NCI-H2081 (cell line): ENCODE measurements at regions not wholly inside any gene's neighbourhood (a gene's known extent, or its start where the extent isn't known, plus 50 kb on each side); places are given as distances from the start of the nearest gene placed in this dataset.
"Not testable (repeated sequence)": the region's sequence is repeated elsewhere in the genome, so short reads cannot be mapped to it uniquely, and the experiment has no call there.

Experiments used
- DNase-seq, 2 experiments: peaks; one replicate each; lab custom pipeline; 2025; lab: John Stamatoyannopoulos, UW

DNA sequence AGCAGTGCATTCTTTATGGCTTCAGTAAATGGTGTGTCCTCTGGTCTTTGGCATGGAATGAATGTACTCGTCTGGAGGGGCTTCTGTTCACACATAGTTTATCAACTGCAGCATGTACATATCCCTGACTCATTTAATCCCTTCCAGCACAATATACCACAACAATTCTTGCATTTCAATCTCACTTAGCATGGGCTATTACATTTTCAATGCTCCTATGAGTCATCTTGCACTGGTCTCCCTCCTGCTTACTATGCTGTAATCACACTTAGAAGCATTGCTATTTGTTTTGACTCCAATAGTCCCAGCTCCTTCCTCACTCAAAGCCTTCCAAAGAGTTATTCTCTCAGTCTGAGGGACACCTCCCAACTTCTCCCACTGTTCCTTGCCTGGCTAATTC is 180.9 kb upstream of the NUDT10 start:
- DNase-seq: no peak

DNA sequence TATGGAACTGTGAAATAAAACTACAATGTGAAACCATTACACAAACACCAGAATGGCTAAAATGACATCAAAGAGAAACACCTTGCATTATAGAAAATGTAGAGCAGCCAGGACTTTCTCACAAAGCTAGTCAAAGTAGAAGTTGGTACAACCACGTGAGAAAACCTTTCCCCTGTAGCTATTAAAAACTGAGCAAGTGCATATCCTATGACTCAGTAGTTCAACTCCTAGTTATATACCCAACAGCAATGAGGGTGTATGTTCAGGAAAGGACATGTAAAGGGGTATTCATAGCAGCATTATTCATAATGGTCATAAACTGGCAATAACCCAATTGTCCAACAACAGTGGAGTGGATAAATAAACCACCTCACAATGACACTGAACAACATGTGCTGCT is 177.5 kb upstream of the NUDT10 start:
- no peak for DNase-seq

DNA sequence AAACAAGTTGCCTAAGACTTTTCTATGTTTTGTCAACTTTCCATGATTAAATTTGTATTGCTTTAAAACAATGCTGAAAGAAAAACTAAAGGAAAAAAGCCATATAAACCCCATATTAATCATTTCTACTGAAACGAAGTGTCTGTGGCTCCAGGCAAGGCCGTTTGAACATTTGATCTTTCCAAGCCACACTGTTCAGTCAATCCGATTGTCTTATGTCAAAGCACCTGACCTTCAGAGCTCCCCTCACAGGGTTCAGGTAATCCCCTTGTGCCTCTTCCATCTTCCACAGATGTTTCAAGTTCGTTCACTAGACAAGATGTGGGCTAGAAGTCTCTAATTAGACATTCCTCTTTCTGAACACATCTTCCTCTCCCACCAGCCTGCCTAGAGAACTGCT is 177.1 kb upstream of the NUDT10 start:
- DNase-seq: no peak

DNA sequence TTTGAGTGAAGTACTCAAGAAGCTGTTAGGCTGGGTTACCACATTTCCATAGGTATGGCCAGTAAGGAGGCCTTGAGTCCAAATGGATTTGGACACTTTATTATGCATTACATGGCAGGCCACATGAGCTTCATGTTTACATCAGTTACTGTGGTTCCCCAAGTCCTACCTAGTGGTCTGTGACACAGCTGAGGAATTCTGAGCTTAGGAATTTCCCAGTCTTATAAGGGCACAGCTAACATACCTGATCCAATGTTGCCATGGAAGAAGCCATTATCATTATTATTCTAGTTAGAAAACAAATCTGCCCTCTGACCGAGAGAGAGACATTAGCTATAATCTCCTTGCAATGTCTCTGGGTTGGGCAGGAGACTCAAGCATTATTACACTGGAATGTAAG is 174.4 kb upstream of the NUDT10 start:
- no peak for DNase-seq

DNA sequence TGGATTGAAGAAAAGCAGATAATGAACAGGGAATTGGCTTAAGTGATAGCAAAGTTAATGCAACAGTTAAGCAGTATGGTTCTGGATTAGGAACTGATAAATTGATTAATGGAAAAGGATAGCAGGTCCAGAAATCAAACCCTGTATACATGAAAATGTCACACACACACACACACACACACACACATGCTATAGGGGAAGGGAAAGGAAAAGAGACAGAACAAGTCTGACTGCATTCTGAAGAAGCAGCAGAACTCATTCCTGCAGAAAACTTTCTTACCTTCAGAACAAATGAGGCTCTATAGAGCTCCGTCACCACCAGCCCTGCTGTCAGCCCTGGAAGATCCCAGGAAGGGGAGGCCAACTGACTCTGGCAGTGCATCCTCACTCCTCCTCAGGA is 173.2 kb upstream of the NUDT10 start:
- not testable (repeated sequence) for DNase-seq

DNA sequence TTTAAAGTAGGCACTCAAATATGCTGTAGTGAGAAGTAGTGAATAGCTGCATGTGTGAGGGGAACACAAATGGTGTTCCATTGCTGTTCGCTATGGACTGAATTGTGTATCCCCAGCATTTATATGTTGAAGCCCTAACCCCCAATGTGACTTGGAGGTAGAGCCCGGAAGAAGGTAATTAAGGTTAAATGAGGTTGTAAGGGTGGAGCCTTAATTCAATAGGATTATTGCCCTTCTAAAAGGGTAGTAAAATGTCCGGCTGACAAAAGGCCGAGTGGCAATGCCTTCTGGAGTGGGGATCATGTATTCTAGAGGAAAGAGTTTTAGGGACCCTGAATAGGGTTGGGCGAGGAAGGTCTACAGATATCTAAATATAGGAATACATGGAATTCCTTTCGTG is 168.9 kb upstream of the NUDT10 start:
- no peak for DNase-seq

DNA sequence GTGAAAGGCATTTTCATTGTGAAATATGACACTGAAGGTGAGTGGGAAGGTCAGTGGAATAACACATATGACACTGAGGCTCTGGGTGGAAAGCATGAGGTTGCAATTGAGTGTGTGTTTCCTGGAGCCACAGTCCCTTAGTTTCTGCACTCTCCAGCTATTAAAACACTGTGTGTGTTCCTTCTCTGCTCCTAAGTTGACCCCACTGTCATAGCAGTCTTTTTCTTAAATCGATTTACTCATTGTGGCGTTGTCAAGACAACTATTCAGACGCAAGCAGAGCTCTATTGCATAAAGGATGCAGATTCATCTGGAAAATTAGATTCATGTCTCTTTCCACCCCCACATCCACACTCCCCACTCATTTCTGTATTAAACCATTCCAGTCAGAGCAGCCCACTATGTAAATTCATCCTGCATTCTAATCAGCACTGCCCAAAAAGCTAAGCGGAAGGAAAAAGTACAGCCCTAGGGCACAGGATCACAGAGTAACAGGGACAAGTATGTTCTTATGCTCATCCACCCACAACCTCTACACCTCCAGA is 154.2 kb upstream of the NUDT10 start:
- not testable (repeated sequence) for DNase-seq

DNA sequence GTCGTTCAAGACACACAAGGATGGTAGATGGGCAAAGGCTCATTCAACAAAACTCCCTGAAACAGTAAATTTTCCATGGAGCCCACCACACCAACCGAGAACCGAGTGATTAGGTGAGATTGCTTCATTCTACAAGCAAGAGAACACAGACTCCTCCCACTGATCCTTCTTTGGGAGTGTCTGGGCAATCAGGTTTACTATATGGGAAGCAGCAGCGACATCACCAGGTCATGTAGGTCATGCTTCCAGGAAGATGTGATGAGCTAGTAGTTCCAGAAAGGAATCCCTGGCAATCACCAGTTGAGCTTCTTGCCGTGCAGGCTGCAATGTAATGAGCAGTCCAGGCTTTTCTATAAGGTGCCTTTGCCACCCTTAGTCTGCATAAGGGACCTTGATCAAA is 152.8 kb upstream of the NUDT10 start:
- DNase-seq: not testable (repeated sequence)

DNA sequence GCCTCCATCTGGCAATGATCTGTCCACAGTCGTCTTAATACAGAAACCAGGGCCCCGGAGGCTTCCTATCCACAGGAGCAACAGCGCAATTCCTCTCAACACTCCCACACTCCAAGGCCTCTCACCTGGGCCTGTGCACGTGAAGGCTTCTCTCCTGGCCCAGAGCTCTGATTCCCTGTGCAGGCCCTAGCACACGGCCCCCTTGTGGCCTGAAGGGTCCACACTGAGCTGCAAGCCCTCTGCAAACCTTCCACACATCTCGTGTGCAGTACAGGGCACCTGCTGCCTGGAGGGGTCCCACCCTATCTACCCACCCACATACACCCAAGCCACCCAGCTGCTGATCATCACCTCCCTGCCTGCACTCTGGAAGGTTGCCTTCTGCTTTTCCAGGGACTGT is 150.1 kb upstream of the NUDT10 start:
- DNase-seq: no peak

DNA sequence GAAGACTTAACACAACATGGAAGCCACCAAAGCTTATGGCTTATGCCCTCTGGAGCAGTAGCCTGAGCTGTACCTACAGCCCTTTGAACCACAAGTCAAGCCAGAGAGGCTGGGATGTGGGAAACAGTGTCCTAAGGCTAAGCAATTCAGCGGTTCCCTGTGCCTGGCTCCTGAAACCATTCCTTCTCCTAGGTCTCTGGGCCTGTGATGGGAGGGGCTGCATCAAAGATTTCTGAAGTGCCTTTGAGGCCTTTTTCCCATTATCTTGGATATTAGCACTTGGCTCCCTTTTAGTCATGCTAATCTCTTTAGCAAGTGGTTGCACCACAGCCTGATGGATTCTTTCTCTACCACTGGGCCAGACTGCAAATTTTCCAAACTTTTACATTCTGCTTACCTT is 140.5 kb upstream of the NUDT10 start:
- DNase-seq: no peak

DNA sequence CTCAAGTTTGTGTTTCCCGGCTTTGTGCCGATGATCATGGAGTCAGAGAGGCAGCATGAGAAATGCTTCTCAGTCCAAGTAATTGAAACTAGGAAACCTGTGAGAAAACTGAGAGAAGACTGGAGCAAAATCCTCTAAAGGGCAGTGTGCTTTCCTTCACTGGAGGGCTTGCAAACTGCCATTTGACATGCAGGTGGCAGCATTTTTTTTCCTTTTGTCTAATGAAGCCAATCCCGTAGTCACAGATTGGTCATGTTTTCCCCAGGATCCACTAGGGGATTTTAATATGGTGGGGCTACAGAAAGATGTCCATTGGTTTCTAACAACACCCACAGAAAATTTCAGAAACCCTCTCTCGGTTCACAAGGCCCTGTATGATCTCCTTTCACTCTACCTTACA is 117.4 kb upstream of the NUDT10 start:
- no peak for DNase-seq

DNA sequence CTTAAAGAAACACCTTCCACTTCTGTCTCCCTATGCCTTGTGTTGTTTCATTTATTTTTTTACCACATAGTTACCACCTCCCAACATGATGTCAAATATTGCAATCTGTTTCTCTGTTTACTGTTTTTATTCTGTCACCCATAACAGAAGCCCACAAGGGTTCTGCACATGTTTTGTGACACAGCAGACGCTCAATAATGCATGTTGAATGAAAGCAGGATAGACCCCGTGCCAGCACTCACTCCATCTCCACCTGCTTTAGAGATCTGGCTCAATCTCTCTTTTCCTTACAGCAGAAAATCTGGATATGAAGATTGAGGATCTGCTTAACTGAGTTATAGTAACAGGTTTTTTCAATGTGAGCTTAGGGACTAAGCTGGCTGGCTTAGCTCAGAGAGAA is 116.8 kb upstream of the NUDT10 start:
- no peak for DNase-seq

DNA sequence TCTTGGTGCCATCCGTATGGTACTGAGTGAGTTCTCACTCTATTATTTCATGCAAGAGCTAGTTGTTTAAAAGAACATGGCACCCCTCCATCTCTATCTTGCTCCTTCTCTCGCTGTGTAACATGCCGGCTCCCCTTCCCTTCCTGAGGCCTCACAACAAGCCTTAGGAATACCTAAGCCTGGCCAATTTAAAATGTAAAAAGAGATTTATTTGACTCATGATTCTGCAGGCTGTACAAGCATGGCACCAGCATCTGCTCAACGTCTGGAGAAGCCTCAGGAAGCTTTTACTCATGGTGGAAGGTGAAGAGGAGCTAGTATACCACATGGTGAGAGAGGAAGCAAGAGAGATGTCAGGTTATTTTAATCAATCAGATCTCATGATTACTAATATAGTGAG is 90.4 kb upstream of the NUDT10 start:
- no peak for DNase-seq

DNA sequence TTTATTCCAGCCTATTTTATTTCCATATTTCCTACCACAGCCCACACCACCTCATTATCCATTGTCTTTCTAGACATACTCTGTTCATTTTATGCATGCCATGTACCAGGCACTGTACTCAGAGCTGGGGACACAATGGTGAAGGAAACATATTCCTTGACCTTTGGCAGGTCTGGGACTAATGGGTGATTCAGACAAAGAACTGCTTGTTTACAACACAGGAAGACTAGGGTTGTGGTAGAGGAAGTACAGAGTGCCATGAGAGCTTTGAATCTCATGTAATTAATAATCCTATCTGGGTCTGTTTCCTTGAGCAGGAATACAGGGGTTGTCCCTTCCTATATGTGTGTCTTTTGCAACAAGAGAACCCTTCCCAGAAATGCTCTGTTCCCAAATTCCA is 75.1 kb upstream of the NUDT10 start:
- DNase-seq: no peak

DNA sequence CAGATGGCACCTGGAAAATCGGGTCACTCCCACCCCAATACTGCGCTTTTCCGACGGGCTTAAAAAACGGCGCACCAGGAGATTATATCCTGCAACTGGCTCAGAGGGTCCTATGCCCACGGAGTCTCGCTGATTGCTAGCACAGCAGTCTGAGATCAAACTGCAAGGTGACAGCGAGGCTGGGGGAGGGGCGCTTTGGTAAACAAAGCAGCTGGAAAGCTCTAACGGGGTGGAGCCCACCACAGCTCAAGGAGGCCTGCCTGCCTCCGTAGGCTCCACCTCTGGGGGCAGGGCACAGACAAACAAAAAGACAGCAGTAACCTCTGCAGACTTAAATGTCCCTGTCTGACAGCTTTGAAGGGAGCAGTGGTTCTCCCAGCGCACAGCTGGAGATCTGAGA is 70.4 kb upstream of the NUDT10 start:
- not testable (repeated sequence) for DNase-seq

DNA sequence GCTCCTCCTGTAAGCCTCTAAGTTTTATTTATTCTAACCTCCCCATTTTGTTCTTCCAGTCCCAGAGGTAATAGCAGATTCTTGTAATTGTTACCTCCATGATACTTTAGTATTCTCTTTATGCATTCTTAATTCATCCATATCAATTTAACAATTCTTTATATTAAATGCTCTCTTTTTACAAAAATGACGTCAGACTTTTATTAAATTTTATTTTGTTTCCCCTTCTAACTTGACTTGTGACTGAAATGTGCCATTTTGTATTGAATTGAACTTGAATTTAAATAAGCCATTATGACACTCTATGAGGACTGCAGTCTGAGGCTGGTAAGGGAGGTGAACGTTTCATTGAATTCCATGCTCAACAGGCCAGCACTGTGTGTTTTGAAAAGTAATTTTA is 60.0 kb upstream of the NUDT10 start:
- DNase-seq: no peak

DNA sequence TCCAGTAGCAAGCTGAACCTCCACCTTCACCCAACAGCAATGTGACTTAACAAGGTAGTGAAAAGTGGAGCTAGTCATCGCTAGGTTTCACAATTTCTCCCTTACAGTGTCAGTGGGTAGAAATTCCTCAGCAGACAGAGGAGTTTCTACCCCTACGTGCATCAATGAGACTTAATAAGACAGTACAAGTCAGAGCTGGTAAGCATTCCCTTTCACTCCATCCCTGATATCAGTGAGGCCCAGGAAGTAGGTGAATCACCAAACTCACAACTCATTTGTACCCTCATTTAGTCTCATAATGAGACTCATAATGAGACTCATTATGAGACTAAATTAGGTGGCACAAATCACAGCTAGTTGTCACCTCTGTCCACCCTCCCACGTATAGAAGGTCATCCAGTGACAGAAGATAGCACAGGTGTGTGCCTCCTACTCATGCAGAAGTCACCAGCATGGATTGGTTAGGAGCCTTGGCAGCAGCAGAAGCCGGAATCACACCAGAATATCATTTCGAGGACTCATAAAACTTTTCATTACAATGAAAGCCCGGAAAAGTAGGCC is 50.8 kb upstream of the NUDT10 start:
- no peak for DNase-seq
